ENCODE measurements at regions not wholly inside any gene's neighbourhood (a gene's known extent, or its start where the extent isn't known, plus 50 kb on each side); places are given as distances from the start of the nearest gene placed in this dataset.
"Not testable (repeated sequence)": the region's sequence is repeated elsewhere in the genome, so short reads cannot be mapped to it uniquely, and the experiment has no call there.

GRCh38 chr1:118440-118839 lies 333.0 kb downstream of the OR4F29 start:
- DNase-seq (ENCODE audit: insufficient read length); FAIRE-seq: not testable (repeated sequence)

DNA sequence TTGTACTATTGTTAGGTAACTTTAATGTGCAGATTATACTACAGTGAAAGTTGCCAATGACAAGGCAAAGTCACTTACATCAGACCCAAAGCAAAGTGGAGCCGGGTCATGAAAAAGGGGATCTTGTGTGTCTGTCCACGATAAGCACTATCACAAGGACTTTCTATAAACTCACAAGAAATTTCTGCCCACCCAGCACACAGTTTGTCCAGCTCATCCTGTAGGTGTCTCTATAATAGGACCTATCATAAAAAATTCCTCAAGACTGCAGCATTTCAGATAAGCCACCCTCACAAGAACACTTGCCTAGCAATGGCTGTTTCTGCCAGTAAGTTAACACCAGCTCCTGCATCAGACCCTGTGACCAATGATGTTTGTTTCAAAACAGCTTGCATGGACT lies 335.9 kb downstream of the OR4F29 start:
- not testable (repeated sequence) for DNase-seq (ENCODE audit: insufficient read length); FAIRE-seq

DNA sequence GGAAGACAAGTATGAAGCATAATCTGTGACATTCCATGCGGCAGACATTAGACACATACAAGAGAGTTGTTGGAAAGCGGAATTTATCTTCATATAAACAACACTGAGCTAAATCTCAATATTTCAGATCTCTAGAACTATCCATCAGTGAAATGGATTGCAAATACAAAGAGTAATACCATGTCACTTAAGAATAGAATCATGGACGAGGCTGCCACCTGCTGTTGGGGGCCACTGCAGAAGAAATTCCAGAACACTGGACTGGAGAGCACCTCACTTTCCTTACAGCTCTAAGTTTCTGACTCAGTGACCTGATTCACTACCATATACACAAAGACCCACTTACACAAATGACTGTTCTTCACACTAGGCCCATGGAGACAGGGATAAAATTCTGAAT lies 346.7 kb downstream of the OR4F29 start:
- not testable (repeated sequence) for FAIRE-seq; DNase-seq (ENCODE audit: insufficient read length)

- FAIRE-seq; DNase-seq (ENCODE audit: insufficient read length): not testable (repeated sequence)
Observed at GRCh38 chr1:99481-99880, 352.0 kb downstream of the OR4F29 start.

DNA sequence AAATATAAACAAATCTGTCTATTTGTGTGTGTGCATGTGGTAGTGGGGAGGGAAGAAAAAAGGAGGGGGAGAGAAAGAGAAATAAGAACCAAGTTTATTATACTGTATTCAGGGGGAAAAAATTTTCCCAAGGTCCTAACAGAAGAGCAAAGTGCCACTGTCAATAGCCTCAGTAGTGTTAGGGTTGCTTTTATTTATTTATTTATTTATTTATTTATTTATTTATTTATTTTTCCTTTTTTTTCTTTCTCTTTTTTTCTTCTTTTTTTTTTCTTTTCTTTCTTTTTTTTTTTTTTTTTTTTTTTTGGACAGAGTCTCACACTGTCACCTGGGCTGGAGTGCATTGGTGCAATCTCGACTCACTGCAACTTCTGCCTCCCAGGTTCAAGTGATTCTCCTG lies 352.7 kb downstream of the OR4F29 start:
- not testable (repeated sequence) for DNase-seq (ENCODE audit: insufficient read length); FAIRE-seq

DNA sequence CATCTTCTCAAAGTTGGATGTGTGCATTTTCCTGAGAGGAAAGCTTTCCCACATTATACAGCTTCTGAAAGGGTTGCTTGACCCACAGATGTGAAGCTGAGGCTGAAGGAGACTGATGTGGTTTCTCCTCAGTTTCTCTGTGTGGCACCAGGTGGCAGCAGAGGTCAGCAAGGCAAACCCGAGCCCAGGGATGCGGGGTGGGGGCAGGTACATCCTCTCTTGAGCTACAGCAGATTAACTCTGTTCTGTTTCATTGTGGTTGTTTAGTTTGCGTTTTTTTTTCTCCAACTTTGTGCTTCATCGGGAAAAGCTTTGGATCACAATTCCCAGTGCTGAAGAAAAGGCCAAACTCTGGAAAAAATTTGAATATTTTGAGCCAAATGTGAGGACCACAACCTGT lies 360.2 kb downstream of the OR4F29 start:
- not testable (repeated sequence) for FAIRE-seq; DNase-seq (ENCODE audit: insufficient read length)

DNA sequence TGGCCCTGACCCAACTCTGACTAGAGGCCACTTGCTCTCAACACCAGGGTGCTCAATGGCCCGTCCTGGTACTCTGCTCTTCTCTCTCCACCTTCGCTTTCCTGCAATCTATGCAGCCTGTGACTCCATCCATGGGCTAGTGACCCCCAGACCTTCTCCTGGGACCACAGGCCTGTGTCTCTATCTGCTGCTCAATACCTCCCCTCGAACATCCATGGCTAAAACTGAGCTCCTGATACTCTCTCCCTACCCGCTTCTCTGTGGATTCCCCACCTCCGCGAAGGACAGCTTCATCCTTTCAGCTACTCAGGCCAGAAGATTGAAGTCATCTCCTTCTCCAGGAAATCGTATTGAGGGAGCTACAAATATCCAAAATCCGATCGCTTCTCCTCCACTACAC lies 363.4 kb downstream of the OR4F29 start:
- DNase-seq (ENCODE audit: insufficient read length), result not testable (repeated sequence)

DNA sequence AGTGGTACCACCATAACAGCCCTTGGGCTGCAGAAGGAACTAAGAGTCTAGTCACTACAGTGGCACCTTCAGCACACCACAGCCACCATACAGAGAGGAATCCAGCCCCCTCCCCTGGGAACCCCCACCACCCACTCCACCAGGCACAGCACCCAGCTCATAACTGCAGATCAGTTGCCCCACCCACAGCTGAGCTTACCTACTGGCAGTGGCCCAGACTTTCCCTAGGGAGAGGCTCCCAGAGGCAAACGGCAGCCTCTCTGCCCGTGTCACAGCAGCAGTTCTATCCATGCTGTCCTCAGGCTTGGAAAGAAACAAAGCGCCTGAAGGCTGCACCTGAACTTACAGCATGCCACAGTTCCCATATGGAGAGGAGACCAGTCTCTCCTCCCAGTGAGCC lies 372.3 kb downstream of the OR4F29 start:
- FAIRE-seq; DNase-seq (ENCODE audit: insufficient read length): not testable (repeated sequence)

More for the DNA sequence above, 363.4 kb downstream of the OR4F29 start:
- not testable (repeated sequence) for FAIRE-seq

DNA sequence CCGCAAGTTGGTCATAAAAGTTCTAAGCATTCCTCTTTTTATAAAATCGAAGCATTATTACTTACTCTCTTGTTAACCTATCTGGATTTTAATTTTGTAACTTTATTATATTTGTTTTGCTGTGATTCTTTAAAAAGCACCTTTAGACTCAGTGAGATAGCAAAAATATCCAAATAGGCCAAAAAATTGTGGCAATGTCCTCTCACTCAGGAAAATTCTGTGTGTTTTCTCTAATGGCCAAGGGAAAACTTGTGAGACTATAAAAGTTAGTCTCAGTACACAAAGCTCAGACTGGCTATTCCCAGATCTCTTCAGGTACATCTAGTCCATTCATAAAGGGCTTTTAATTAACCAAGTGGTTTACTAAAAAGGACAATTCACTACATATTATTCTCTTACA lies 386.4 kb downstream of the OR4F29 start, which contains the start of gene OR4F5:
Gene OR4F5, plus strand, starts transcription at position 301 of the 400 bp plus-strand sequence.
- FAIRE-seq; DNase-seq (ENCODE audit: insufficient read length): not testable (repeated sequence)

- FAIRE-seq; DNase-seq (ENCODE audit: insufficient read length): not testable (repeated sequence)
Observed at GRCh38 chr1:56014-56531, 395.4 kb downstream of the OR4F29 start.

GRCh38 chr1:53182-53581 lies 398.3 kb downstream of the OR4F29 start:
- FAIRE-seq; DNase-seq (ENCODE audit: insufficient read length): not testable (repeated sequence)

DNA sequence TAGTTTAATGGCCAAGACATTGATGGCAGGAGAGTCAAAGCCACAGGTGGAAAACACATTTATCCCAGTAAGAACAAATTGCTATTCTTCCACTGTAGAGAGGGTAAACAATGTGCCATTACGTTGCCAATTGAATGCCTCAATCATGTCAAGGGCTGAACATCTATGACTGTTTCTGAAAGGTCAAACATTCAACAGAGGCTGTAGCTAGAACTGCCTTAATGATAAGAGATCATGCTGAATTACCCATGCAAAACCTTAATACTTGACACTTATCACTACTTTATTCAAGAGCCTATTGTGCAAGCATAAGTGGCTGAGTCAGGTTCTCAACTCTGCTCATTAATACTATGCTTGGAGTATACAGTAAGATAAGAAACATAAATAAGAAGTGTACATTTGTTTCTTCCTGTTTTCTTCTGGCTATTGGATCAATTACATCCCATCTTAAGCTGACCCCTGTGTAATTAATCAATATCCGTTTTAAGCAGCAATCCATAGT lies 409.5 kb downstream of the OR4F29 start:
- FAIRE-seq; DNase-seq (ENCODE audit: insufficient read length): not testable (repeated sequence)

DNA sequence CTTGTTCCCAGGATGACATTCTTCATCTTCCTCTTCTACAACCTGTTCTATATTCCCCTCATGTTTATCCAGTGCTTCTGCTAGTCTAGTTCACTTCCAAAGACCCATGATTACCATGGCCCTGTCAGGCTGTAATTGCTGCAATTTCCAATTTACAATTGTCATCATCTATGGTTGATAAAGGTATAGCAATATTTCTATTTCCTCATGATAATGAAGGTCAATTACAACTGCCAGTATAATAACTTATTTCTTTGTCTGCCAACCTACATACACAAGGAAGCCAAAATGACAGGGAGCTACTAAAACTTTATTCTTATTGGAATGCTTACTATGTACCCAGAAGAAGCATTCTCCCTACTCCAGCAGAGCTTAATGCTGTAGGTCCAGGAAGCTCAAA lies 410.3 kb downstream of the OR4F29 start:
- DNase-seq (ENCODE audit: insufficient read length); FAIRE-seq: not testable (repeated sequence)

DNA sequence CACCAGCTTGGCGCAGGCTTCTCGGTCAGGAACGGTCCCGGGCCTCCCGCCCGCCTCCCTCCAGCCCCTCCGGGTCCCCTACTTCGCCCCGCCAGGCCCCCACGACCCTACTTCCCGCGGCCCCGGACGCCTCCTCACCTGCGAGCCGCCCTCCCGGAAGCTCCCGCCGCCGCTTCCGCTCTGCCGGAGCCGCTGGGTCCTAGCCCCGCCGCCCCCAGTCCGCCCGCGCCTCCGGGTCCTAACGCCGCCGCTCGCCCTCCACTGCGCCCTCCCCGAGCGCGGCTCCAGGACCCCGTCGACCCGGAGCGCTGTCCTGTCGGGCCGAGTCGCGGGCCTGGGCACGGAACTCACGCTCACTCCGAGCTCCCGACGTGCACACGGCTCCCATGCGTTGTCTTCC lies 422.3 kb downstream of the OR4F29 start:
- not testable (repeated sequence) for DNase-seq (ENCODE audit: insufficient read length); FAIRE-seq

DNA sequence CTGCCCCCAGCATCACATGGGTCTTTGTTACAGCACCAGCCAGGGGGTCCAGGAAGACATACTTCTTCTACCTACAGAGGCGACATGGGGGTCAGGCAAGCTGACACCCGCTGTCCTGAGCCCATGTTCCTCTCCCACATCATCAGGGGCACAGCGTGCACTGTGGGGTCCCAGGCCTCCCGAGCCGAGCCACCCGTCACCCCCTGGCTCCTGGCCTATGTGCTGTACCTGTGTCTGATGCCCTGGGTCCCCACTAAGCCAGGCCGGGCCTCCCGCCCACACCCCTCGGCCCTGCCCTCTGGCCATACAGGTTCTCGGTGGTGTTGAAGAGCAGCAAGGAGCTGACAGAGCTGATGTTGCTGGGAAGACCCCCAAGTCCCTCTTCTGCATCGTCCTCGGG lies 434.2 kb downstream of the OR4F29 start:
- not testable (repeated sequence) for FAIRE-seq

DNA sequence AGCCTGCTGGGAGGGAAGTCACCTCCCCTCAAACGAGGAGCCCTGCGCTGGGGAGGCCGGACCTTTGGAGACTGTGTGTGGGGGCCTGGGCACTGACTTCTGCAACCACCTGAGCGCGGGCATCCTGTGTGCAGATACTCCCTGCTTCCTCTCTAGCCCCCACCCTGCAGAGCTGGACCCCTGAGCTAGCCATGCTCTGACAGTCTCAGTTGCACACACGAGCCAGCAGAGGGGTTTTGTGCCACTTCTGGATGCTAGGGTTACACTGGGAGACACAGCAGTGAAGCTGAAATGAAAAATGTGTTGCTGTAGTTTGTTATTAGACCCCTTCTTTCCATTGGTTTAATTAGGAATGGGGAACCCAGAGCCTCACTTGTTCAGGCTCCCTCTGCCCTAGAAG lies 435.5 kb downstream of the OR4F29 start:
- not testable (repeated sequence) for FAIRE-seq; DNase-seq (ENCODE audit: insufficient read length)

More for the DNA sequence above, 434.2 kb downstream of the OR4F29 start:
- DNase-seq (ENCODE audit: insufficient read length), result not testable (repeated sequence)

DNA sequence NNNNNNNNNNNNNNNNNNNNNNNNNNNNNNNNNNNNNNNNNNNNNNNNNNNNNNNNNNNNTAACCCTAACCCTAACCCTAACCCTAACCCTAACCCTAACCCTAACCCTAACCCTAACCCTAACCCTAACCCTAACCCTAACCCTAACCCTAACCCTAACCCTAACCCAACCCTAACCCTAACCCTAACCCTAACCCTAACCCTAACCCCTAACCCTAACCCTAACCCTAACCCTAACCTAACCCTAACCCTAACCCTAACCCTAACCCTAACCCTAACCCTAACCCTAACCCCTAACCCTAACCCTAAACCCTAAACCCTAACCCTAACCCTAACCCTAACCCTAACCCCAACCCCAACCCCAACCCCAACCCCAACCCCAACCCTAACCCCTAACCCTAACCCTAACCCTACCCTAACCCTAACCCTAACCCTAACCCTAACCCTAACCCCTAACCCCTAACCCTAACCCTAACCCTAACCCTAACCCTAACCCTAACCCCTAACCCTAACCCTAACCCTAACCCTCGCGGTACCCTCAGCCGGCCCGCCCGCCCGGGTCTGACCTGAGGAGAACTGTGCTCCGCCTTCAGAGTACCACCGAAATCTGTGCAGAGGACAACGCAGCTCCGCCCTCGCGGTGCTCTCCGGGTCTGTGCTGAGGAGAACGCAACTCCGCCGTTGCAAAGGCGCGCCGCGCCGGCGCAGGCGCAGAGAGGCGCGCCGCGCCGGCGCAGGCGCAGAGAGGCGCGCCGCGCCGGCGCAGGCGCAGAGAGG lies 441.3 kb downstream of the OR4F29 start:
- not testable (repeated sequence) for DNase-seq (ENCODE audit: insufficient read length); FAIRE-seq

All from GM12892 (cell line).